GM19395 (cell line): ENCODE measurements at regions not wholly inside any gene's neighbourhood (a gene's known extent, or its start where the extent isn't known, plus 50 kb on each side); places are given as distances from the start of the nearest gene placed in this dataset.

Source experiments
- ATAC-seq: cut with Tn5 transposase; IDR thresholded peaks from one replicate; pipeline ENCODE4 v1.9.1; 2021; ENCODE audit warnings: mild to moderate bottlenecking, moderate library complexity; ENCODE audit not compliant: unreplicated experiment

GRCh38 chr2:18837240-18837639 lies 247.9 kb upstream of the NT5C1B start:
- no peak for ATAC-seq

- ATAC-seq, result no peak
These were observed 247.1 kb upstream of the NT5C1B start for GRCh38 chr2:18836436-18836835.

GRCh38 chr2:18835787-18836186 lies 246.4 kb upstream of the NT5C1B start:
- ATAC-seq, result no peak

GRCh38 chr2:18834341-18834740 lies 245.0 kb upstream of the NT5C1B start:
- ATAC-seq, result no peak

- no peak for ATAC-seq
These were observed 244.6 kb upstream of the NT5C1B start for GRCh38 chr2:18833941-18834340.

GRCh38 chr2:18831916-18832510 lies 242.6 kb upstream of the NT5C1B start:
- ATAC-seq, result no peak

- no peak for ATAC-seq
These were observed 241.6 kb upstream of the NT5C1B start for GRCh38 chr2:18830962-18831361.

- no peak for ATAC-seq
These were observed 240.6 kb upstream of the NT5C1B start for GRCh38 chr2:18829976-18830375.

- ATAC-seq, result no peak
These were observed 240.0 kb upstream of the NT5C1B start for GRCh38 chr2:18829251-18829902.

- no peak for ATAC-seq
These were observed 238.9 kb upstream of the NT5C1B start for GRCh38 chr2:18828296-18828695.

GRCh38 chr2:18825838-18826237 lies 236.5 kb upstream of the NT5C1B start:
- ATAC-seq, result no peak

- ATAC-seq, result no peak
These were observed 235.5 kb upstream of the NT5C1B start for GRCh38 chr2:18824915-18825314.

GRCh38 chr2:18824325-18824790 lies 235.0 kb upstream of the NT5C1B start:
- no peak for ATAC-seq

GRCh38 chr2:18821431-18821830 lies 232.1 kb upstream of the NT5C1B start:
- ATAC-seq, result no peak

- ATAC-seq, result no peak
These were observed 231.6 kb upstream of the NT5C1B start for GRCh38 chr2:18820966-18821365.

GRCh38 chr2:18819566-18819965 lies 230.2 kb upstream of the NT5C1B start:
- no peak for ATAC-seq

GRCh38 chr2:18814387-18814786 lies 225.0 kb upstream of the NT5C1B start:
- no peak for ATAC-seq

- ATAC-seq, result no peak
These were observed 215.2 kb upstream of the NT5C1B start for GRCh38 chr2:18804536-18804935.

- ATAC-seq, result no peak
These were observed 214.0 kb upstream of the NT5C1B start for GRCh38 chr2:18803141-18803939.

- ATAC-seq, result no peak
These were observed 211.0 kb upstream of the NT5C1B start for GRCh38 chr2:18800240-18800971.

- no peak for ATAC-seq
These were observed 210.0 kb upstream of the NT5C1B start for GRCh38 chr2:18799397-18799796.
